ENCODE measurements at regions not wholly inside any gene's neighbourhood (a gene's known extent, or its start where the extent isn't known, plus 50 kb on each side); places are given as distances from the start of the nearest gene placed in this dataset.
"Not testable (repeated sequence)": the region's sequence is repeated elsewhere in the genome, so short reads cannot be mapped to it uniquely, and the experiment has no call there.

GRCh38 chr4:104549736-104550135 is 55.0 kb upstream of the CXXC4 start:
- no peak for DNase-seq

DNA sequence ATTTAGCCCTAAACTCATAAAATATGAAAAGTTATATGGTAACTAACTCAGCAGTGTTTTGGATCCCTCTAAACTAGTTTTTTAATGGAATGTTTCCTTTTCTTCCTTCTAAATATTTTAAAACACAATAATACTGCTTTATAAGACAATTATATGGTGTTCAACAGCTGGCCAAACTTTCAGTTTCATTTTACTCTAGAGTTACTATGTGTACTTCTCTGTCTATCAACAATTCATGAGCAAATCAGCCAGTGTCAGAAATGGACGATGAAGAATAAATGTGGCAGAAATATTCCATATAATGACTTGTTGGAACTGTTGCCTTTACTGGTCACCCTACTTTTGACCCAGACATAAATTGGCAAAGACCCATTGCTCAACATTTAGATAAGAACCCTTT is 64.8 kb upstream of the CXXC4 start:
- DNase-seq: no peak

DNA sequence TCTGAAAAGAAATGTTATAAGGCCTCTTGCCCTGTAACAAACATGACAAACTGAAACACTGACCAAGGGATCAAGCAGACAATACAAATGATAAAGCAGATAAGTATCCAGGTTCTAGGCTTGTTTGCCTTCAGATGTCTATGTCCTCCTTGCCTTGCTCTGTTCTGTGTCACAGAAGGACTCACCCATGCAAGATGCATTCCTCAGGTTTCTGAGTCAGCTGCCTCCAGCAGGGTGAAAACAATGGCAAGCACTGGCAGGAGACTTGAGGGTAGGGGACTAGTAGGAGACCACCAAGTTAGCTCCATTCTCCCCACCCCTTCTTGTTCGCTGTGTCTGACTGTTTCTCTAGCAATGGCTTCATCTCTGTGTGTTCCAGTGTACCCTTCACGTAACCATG is 76.6 kb upstream of the CXXC4 start:
- no peak for DNase-seq

DNA sequence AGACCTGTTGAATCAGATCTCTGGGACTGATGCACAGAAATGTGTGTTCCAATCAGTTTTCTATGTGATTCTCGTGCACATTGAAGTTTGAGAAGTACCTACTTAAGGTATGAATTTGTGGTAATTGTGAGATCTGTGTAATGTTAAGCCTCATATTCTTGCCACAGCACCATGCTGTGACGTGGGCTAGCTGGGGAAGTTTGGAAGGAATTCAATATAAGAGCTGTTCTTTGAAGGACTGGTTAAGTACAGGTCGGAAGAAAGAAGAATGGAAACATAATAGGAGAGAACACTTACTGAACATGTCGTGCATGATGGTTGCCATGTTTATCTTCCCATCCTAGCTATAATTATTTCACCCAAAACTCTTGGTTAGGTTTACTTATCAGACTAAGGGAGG is 79.7 kb upstream of the CXXC4 start:
- DNase-seq: no peak

- DNase-seq: no peak
Measured at GRCh38 chr4:104575278-104575677, 80.6 kb upstream of the CXXC4 start.

GRCh38 chr4:104577405-104577804 is 82.7 kb upstream of the CXXC4 start:
- no peak for DNase-seq

GRCh38 chr4:104581476-104581875 is 86.8 kb upstream of the CXXC4 start:
- DNase-seq: not testable (repeated sequence)

DNA sequence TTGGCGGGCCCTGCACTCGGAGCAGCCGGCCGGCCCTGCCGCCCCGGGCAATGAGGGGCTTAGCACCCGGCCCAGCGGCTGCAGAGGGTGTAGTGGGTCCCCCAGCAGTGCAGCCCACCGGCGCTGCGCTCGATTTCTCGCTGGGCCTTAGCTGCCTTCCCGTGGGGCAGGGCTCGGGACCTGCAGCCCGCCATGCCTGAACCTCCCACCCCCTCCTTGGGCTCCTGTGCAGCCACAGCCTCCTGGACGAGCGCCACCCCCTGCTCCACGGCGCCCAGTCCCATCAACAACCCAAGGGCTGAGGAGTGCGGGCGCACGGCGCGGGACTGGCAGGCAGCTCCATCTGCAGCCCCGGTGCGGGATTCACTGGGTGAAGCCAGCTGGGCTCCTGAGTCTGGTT is 87.4 kb upstream of the CXXC4 start:
- not testable (repeated sequence) for DNase-seq

- DNase-seq: no peak
Measured at GRCh38 chr4:104589264-104589868, 94.7 kb upstream of the CXXC4 start.

DNA sequence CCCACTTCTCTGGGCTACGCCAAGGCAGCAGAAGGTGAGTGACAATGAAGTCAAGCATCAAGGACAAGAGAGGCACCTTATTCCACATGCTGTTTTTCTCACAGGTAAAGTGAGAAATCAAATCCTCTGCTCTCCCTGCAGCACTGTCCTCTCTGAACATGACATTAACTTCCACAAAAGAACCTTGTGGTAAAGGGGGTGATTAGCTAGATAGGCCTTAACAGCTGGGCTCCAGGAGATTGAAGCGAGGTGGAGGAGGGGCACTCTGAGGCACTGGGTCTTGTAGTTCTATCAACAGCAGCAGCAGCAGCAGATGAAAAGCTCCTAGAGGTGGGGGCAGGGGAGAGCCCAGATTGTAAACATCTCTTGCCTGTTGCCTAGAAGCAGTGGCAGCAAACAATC is 96.8 kb upstream of the CXXC4 start:
- no peak for DNase-seq

GRCh38 chr4:104592183-104592582 is 97.5 kb upstream of the CXXC4 start:
- no peak for DNase-seq

DNA sequence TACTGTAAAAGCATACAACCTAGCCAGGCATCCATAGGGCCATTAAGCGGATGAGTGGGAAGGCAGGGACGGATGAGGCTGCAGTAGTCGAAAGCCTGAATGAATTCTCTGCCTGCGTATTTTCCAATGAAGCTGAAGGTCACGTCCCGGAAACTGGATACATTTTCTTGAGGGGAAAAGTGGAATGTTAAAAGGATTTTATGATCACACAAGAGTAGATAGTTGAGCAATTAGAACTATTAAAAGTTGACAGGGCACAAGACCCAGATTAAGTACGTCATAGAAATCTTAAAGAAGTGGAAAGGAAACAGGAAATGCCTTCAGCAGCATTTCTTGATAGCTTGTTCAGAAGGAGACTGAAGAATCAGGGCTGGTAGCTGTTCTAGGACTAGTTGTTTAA is 98.3 kb upstream of the CXXC4 start:
- no peak for DNase-seq

- DNase-seq: no peak
Measured at GRCh38 chr4:104596189-104596588, 101.5 kb upstream of the CXXC4 start.

DNA sequence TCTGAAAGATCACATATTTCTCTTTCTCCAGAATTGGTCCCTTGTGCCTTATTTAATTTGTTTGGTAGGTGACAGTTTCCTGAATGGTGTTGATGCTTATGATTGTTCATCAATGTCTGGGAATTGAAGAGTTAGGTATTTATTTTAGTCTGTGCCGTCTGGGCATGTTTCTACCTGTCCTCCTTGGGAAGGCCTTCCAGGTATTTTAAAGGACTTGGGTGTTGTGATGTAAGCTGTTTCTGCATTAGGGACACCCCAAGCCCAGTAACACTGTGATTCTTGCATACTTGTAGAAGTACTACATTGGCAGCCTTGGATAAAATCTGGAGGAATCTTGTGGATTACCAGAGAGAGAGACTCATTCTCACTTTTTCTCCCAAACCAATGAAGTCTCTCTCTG is 120.8 kb upstream of the CXXC4 start:
- DNase-seq: no peak

DNA sequence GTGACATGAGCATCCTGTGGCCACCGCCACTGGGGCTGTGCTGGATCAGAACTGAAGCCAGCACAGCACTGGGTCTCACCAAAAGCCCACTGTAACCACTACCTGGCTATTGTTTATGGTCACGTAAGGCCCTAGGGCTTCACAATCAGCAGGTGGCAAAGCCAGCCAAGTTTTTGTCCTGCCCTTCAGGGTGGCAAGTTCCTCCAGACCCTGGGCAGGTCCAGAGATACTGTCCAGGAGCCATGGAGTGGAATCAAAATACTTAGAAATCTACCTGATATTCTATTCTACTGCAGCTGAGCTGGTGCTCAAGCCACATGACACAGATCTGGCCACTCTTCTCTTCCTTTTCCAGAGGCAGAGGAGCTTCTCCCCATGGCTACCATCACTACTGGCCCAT is 121.2 kb upstream of the CXXC4 start:
- no peak for DNase-seq

DNA sequence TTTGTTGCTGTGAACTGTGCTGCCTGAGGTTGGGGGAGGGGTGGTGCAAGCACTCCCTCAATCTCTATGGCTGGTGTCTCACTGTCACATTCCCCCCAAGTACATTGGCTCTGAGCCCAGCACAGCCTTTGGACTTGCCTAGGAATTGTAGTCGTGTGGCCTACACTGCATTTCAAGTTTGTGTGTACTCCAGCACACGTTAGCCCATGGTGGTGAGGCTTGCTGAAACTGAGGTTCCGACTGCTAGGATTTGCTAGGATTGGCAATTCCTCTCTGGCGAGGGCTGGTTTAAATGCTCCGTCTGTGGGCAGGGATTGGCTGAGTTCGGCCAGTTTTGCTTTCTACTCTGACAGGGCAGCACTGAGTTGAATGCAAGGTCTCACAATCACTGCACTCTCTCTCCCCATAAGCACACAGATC is 121.7 kb upstream of the CXXC4 start:
- DNase-seq: no peak

DNA sequence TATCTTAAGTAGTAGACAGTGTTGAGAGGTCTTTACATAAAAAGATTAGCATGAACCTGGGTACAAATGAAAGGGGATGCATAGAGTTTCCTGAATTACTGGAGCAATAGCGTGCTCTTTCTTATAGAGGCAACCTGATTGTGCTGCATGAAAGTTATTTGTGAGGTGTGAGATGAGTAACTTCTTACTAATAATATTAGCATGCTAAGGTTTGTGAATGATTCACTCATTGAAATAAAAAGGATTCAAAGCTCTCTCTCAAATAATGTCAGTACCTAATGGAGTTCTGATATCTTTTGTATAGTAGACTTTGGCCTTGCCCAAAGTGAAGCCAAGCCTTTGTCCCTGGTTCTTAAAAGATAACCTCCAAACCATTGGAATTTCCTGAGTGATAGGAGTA is 131.0 kb upstream of the CXXC4 start:
- no peak for DNase-seq

DNA sequence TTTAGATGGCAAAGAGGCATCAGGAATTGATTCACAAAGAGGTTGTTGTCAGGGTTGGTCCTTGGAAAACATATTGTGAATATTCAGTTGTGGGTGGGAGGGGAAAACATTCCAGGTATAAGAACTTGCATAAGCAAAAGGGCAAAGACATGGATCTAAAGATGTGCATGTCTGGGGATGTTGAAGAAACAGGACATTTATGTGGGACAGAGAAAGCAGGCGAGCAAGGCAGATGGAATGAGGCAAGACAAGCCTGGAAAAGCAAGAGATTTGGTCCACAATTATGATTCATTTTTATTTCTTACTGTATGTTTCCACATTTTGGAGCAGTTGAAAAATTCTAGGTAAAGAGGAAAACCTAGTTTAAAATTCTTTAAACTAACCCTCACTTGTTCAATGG is 134.9 kb upstream of the CXXC4 start:
- DNase-seq: no peak

DNA sequence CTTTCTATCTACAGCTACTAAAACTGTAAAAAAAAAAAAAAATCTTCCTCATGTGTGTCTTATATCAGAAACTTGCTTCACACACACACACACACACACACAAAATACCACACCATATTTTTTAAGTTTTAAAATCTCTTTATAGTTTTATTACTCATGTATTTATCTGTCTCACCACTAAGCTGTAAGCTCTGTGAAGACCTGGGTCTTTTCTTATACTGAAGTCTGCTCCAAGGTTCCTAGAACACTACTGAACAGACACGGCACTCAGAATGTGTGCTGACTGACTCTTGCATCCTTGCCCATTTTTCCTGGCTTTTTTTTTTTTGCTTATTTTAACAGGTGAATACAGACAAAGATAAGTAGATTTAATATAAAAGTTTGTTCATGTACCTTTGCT is 135.6 kb upstream of the CXXC4 start:
- no peak for DNase-seq

DNA sequence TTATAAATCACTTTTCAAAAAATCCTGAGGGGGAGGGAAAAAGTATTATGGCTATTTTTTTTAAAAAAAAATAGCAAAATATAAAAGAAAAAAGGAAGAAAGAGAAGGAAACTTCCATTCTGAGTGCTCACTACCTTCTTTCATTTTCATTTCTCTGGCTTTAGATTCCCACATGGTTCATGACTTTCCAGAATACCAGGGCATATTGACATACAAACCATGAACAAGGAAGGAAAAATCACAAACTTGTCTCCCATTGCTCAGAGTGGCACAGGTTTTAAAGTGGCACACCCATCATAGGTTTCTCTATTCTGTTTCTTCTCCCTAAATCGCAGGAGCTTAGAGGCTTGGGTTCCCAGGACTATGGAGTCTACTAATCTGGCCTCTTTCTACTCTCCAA is 136.3 kb upstream of the CXXC4 start:
- no peak for DNase-seq

GRCh38 chr4:104641418-104641817 is 146.7 kb upstream of the CXXC4 start:
- no peak for DNase-seq

GRCh38 chr4:104642521-104642920 is 147.8 kb upstream of the CXXC4 start:
- DNase-seq: no peak

DNA sequence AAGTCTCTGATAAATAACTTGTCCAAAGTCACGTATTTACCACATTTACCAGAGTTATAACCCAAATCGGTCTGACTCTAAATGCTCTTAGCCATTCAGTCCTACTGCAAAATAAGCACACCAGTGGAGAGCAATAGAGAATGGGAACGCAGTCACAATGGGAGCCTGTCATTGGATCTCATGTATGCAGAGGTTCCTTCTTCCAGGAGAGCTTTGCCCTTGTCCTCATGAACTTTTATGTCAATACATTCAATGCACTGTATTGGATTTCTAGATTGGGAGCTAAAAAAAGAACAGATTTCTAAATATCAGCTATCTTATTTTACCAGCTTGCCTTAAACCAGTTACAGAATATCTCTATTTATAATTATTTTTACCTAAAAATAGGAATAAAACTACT is 149.1 kb upstream of the CXXC4 start:
- no peak for DNase-seq

GRCh38 chr4:104649631-104650030 is 154.9 kb upstream of the CXXC4 start:
- no peak for DNase-seq

DNA sequence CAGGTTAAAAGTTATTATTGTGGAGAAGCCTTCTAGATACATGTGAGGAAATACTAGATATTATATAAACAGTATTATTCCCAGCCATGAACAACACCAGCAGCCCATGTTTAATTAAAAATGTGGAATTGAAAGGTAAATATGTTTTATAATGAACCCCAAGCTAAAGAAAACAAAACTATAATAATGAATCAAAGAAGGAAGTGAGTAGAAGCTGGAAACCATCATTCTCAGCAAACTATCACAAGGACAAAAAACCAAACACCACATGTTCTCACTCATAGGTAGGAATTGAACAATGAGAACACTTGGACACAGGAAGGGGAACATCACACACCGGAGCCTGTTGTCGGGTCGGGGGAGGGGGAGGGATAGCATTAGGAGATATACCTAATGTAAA is 167.6 kb upstream of the CXXC4 start:
- not testable (repeated sequence) for DNase-seq

- no peak for DNase-seq
Measured at GRCh38 chr4:104677116-104677515, 182.4 kb upstream of the CXXC4 start.

Data from CD4-positive, alpha-beta T cell treated with Interleukin-17A for 4 hours (primary cell).